ENCODE measurements at regions not wholly inside any gene's neighbourhood (a gene's known extent, or its start where the extent isn't known, plus 50 kb on each side); places are given as distances from the start of the nearest gene placed in this dataset.

DNA sequence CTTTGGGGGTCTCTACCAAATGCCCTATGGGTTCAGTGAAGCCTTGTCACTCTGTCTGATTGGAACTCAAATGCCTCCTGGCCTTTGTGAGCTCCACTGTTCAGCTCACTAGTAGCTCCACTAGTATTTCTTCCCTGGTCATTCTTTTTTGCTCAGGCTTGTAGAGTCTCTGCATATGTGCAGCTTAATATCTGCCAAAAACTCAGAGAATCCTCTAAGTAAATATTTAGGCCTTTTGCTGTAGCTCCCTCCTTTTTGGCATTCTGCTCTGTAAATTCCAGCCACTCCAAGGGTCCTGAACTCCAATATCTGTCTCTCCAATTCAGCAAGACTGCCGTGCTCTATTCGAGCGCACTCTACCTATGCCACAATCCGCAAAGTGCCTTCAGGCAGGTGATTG is 146.5 kb downstream of the MAIP1 start (continued):
- TF ChIP-seq, protein P1, sequence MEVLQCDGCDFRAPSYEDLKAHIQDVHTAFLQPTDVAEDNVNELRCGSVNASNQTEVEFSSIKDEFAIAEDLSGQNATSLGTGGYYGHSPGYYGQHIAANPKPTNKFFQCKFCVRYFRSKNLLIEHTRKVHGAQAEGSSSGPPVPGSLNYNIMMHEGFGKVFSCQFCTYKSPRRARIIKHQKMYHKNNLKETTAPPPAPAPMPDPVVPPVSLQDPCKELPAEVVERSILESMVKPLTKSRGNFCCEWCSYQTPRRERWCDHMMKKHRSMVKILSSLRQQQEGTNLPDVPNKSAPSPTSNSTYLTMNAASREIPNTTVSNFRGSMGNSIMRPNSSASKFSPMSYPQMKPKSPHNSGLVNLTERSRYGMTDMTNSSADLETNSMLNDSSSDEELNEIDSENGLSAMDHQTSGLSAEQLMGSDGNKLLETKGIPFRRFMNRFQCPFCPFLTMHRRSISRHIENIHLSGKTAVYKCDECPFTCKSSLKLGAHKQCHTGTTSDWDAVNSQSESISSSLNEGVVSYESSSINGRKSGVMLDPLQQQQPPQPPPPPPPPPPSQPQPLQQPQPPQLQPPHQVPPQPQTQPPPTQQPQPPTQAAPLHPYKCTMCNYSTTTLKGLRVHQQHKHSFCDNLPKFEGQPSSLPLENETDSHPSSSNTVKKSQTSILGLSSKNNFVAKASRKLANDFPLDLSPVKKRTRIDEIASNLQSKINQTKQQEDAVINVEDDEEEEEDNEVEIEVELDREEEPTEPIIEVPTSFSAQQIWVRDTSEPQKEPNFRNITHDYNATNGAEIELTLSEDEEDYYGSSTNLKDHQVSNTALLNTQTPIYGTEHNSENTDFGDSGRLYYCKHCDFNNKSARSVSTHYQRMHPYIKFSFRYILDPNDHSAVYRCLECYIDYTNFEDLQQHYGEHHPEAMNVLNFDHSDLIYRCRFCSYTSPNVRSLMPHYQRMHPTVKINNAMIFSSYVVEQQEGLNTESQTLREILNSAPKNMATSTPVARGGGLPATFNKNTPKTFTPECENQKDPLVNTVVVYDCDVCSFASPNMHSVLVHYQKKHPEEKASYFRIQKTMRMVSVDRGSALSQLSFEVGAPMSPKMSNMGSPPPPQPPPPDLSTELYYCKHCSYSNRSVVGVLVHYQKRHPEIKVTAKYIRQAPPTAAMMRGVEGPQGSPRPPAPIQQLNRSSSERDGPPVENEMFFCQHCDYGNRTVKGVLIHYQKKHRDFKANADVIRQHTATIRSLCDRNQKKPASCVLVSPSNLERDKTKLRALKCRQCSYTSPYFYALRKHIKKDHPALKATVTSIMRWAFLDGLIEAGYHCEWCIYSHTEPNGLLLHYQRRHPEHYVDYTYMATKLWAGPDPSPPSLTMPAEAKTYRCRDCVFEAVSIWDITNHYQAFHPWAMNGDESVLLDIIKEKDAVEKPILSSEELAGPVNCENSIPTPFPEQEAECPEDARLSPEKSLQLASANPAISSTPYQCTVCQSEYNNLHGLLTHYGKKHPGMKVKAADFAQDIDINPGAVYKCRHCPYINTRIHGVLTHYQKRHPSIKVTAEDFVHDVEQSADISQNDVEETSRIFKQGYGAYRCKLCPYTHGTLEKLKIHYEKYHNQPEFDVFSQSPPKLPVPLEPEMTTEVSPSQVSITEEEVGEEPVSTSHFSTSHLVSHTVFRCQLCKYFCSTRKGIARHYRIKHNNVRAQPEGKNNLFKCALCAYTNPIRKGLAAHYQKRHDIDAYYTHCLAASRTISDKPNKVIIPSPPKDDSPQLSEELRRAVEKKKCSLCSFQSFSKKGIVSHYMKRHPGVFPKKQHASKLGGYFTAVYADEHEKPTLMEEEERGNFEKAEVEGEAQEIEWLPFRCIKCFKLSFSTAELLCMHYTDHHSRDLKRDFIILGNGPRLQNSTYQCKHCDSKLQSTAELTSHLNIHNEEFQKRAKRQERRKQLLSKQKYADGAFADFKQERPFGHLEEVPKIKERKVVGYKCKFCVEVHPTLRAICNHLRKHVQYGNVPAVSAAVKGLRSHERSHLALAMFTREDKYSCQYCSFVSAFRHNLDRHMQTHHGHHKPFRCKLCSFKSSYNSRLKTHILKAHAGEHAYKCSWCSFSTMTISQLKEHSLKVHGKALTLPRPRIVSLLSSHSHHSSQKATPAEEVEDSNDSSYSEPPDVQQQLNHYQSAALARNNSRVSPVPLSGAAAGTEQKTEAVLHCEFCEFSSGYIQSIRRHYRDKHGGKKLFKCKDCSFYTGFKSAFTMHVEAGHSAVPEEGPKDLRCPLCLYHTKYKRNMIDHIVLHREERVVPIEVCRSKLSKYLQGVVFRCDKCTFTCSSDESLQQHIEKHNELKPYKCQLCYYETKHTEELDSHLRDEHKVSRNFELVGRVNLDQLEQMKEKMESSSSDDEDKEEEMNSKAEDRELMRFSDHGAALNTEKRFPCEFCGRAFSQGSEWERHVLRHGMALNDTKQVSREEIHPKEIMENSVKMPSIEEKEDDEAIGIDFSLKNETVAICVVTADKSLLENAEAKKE (CRISPR knock-in tag; IDR thresholded peaks at IDR 0.05): no peak
- TF ChIP-seq EZH2phosphoT487 (IDR thresholded peaks at IDR 0.05; ENCODE audit: unreplicated experiment) (no peak), CREB1 (CRISPR knock-in tag; IDR thresholded peaks at IDR 0.05; ENCODE audit: low read depth) (no peak), ZNF114 (CRISPR knock-in tag; IDR thresholded peaks at IDR 0.05) (no peak)

DNA sequence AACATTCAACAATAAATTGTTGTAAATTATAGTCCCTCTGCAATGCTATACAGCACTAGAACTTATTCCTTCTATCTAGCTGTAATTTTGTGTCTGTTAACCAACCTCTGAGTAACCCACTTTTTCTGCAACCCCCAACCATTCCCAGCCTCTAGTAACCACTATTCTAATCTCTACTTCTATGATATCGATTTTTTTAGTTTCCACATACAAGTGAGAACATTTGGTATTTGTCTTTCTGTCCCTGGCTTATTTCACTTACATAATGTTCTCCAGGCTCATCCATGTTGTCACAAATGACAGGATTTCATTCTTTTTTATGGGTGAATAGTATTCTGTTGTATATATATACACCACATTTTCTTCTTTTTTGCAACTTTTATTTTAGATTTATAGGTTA is 147.6 kb downstream of the MAIP1 start:
- H3K27ac Mint-ChIP-seq: no peak overlapping the region
- H3K9me2 ChIP-seq (ENCODE audit: insufficient read depth): no peaks in the 10 kb centered on the region
- H3K4me2 ChIP-seq: no peak overlapping the region
- no peaks in the 10 kb centered on the region for H3K27me3 ChIP-seq (ENCODE audit: insufficient read depth)
- H3K4me3 ChIP-seq: no peak overlapping the region
- H3K36me3 Mint-ChIP-seq (ENCODE audit: low read depth): no peaks in the 10 kb centered on the region
- no peak overlapping the region for H2AFZ ChIP-seq
- H3K9me3 Mint-ChIP-seq: no peaks in the 10 kb centered on the region
- H4K20me1 ChIP-seq (replicated peaks; ENCODE audit: insufficient read depth): no peaks in the 10 kb centered on the region
- H3K36me3 ChIP-seq (ENCODE audit: insufficient read depth): no peaks in the 10 kb centered on the region
- no peak overlapping the region for H3K27ac ChIP-seq (ENCODE audit: low read depth)
- no peaks in the 10 kb centered on the region for H3F3A ChIP-seq (replicated peaks; ENCODE audit: low read depth)
- no peaks in the 10 kb centered on the region for H3K79me2 ChIP-seq (replicated peaks; ENCODE audit: insufficient read depth)
- ATAC-seq: no peak
- no peak overlapping the region for H3K4me3 Mint-ChIP-seq
- H3K4me1 ChIP-seq (ENCODE audit: insufficient read depth): no peaks in the 10 kb centered on the region; the same call in 1 of the 2 replicates
- H3K4me1 Mint-ChIP-seq: peaks cover 9% of the 10 kb centered on the region
- H3K27me3 Mint-ChIP-seq (ENCODE audit: insufficient read depth, low read depth, poor library complexity): peaks cover 2% of the 10 kb centered on the region
- DNase-seq (ENCODE audit: low spot score): no peak
- no peak for TF ChIP-seq NANOG (IDR thresholded peaks at IDR 0.05; ENCODE audit: borderline replicate concordance)
- no peak for TF ChIP-seq ZNF331 (CRISPR knock-in tag; IDR thresholded peaks at IDR 0.05; ENCODE audit: low read depth)
- TF ChIP-seq ZNF114 (CRISPR knock-in tag; IDR thresholded peaks at IDR 0.05): no peak
- TF ChIP-seq, protein P2, sequence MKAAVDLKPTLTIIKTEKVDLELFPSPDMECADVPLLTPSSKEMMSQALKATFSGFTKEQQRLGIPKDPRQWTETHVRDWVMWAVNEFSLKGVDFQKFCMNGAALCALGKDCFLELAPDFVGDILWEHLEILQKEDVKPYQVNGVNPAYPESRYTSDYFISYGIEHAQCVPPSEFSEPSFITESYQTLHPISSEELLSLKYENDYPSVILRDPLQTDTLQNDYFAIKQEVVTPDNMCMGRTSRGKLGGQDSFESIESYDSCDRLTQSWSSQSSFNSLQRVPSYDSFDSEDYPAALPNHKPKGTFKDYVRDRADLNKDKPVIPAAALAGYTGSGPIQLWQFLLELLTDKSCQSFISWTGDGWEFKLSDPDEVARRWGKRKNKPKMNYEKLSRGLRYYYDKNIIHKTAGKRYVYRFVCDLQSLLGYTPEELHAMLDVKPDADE (IDR thresholded peaks at IDR 0.05): no peak
- no peak for TF ChIP-seq EZH2 (IDR thresholded peaks at IDR 0.05; ENCODE audit: low read depth, unreplicated experiment)
- TF ChIP-seq STAT1 (IDR thresholded peaks at IDR 0.05; ENCODE audit: unreplicated experiment): no peak
- no peak for TF ChIP-seq EZH2phosphoT487 (IDR thresholded peaks at IDR 0.05; ENCODE audit: unreplicated experiment)
- no peak for TF ChIP-seq CREB1 (CRISPR knock-in tag; IDR thresholded peaks at IDR 0.05; ENCODE audit: low read depth)
- TF ChIP-seq, protein P3, sequence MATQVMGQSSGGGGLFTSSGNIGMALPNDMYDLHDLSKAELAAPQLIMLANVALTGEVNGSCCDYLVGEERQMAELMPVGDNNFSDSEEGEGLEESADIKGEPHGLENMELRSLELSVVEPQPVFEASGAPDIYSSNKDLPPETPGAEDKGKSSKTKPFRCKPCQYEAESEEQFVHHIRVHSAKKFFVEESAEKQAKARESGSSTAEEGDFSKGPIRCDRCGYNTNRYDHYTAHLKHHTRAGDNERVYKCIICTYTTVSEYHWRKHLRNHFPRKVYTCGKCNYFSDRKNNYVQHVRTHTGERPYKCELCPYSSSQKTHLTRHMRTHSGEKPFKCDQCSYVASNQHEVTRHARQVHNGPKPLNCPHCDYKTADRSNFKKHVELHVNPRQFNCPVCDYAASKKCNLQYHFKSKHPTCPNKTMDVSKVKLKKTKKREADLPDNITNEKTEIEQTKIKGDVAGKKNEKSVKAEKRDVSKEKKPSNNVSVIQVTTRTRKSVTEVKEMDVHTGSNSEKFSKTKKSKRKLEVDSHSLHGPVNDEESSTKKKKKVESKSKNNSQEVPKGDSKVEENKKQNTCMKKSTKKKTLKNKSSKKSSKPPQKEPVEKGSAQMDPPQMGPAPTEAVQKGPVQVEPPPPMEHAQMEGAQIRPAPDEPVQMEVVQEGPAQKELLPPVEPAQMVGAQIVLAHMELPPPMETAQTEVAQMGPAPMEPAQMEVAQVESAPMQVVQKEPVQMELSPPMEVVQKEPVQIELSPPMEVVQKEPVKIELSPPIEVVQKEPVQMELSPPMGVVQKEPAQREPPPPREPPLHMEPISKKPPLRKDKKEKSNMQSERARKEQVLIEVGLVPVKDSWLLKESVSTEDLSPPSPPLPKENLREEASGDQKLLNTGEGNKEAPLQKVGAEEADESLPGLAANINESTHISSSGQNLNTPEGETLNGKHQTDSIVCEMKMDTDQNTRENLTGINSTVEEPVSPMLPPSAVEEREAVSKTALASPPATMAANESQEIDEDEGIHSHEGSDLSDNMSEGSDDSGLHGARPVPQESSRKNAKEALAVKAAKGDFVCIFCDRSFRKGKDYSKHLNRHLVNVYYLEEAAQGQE (IDR thresholded peaks at IDR 0.05; ENCODE audit: unreplicated experiment): no peak

All from GM23338 (cell line).